ENCODE measurements at regions not wholly inside any gene's neighbourhood (a gene's known extent, or its start where the extent isn't known, plus 50 kb on each side); places are given as distances from the start of the nearest gene placed in this dataset.

- TF ChIP-seq CTCF (IDR thresholded peaks at IDR 0.05; ENCODE audit: insufficient read depth, low read depth, low read length) (no peak), EZH2 (IDR thresholded peaks at IDR 0.05; ENCODE audit: insufficient read depth, low read length) (no peak)
These were observed 146.5 kb downstream of the MAIP1 start for GRCh38 chr2:200101922-200102321.

All from astrocyte (in vitro differentiated cells and primary cell).